Kidney (tissue), 13 donors: ENCODE measurements at regions not wholly inside any gene's neighbourhood (a gene's known extent, or its start where the extent isn't known, plus 50 kb on each side); places are given as distances from the start of the nearest gene placed in this dataset.
"Not testable (repeated sequence)": the region's sequence is repeated elsewhere in the genome, so short reads cannot be mapped to it uniquely, and the experiment has no call there.

ENCODE experiments used
- DNase-seq, 5 donors: peaks; one replicate each; pipeline ENCODE4 v3.0.0-alpha.2; 2013 to 2020
- FAIRE-seq: peaks from 2 replicates; lab custom pipeline; 2012; peaks lifted over from hg19 to GRCh38; lab: Jason Lieb, UNC
- H3K27ac ChIP-seq, 2 donors: one replicate each; pipeline ENCODE4 v1.7.0; 2013; ENCODE audit warnings: low read depth in 2 of 2, low read length in 2 of 2, inconsistent platforms in 1 of 2
- H3K27me3 ChIP-seq: one replicate; pipeline ENCODE4 v1.7.1; 2013; ENCODE audit warnings: low read length, inconsistent platforms; ENCODE audit not compliant: control insufficient read depth, insufficient read depth
- H3K36me3 ChIP-seq, 3 donors: one replicate each; pipeline versions ENCODE4 v1.7.0 to v1.7.1; 2013; ENCODE audit warnings: low read length in 3 of 3, control low read depth in 1 of 3, inconsistent platforms in 1 of 3; ENCODE audit not compliant: insufficient read depth in 3 of 3, control insufficient read depth in 2 of 3
- H3K4me1 ChIP-seq, 3 donors: one replicate each; pipeline versions ENCODE4 v1.7.0 to v1.7.1; 2013; ENCODE audit warnings: low read length in 3 of 3, inconsistent platforms in 1 of 3, low read depth in 1 of 3; ENCODE audit not compliant: control insufficient read depth in 2 of 3, insufficient read depth in 2 of 3
- H3K4me3 ChIP-seq, 3 donors: one replicate each; pipeline versions ENCODE4 v1.7.0 to v1.8.1; 2013; ENCODE audit warnings: low read length in 3 of 3, control low read depth in 1 of 3, inconsistent platforms in 1 of 3
- H3K9ac ChIP-seq, 3 donors: one replicate each; pipeline versions ENCODE4 v1.7.0 to v1.7.1; 2013; ENCODE audit warnings: low read length in 3 of 3, control low read depth in 1 of 3, inconsistent platforms in 1 of 3
- H3K9me3 ChIP-seq, 3 donors: one replicate each; pipeline versions ENCODE4 v1.7.0 to v1.7.1; 2013; ENCODE audit warnings: low read length in 3 of 3, control low read depth in 1 of 3, inconsistent platforms in 1 of 3; ENCODE audit not compliant: control insufficient read depth in 2 of 3, insufficient read depth in 1 of 3
- intact Hi-C: fragments of 100-400 bp; cut with DNase I; formaldehyde crosslinking; loops from one replicate; pipeline ENCODE4 v1.11.1; 2022
- TF ChIP-seq, protein P1 (sequence below): IDR thresholded peaks from 3 replicates; pipeline ENCODE4 v1.5.1; 2012; ENCODE audit warnings: mild to moderate bottlenecking, moderate library complexity, borderline replicate concordance; ENCODE audit not compliant: insufficient read depth; ENCODE audit errors: extremely low read depth
- donor health status: control.
- donor health status: control.
- donor health status: control.
- donor health status: control.
- donor health status: control.
- donor health status: DM: yes; HTN: yes; CAD: no.
- donor health status: Normal renal cell carcinoma (clear cell type).

GRCh38 chrX:26783512-26784225, 567.7 kb downstream of the MAGEB5 start:
- no peak overlapping the region for H3K9ac ChIP-seq
- no peaks in the 10 kb centered on the region for H3K9me3 ChIP-seq
- intact Hi-C loops = no loop called here
- H3K27me3 ChIP-seq = no peaks in the 10 kb centered on the region
- no peak overlapping the region for H3K27ac ChIP-seq
- no peaks in the 10 kb centered on the region for H3K36me3 ChIP-seq
- FAIRE-seq (no peak), DNase-seq (peak in 4 of 5 donors; percentile 23 to 68 (median 36))
- TF ChIP-seq, protein P1, sequence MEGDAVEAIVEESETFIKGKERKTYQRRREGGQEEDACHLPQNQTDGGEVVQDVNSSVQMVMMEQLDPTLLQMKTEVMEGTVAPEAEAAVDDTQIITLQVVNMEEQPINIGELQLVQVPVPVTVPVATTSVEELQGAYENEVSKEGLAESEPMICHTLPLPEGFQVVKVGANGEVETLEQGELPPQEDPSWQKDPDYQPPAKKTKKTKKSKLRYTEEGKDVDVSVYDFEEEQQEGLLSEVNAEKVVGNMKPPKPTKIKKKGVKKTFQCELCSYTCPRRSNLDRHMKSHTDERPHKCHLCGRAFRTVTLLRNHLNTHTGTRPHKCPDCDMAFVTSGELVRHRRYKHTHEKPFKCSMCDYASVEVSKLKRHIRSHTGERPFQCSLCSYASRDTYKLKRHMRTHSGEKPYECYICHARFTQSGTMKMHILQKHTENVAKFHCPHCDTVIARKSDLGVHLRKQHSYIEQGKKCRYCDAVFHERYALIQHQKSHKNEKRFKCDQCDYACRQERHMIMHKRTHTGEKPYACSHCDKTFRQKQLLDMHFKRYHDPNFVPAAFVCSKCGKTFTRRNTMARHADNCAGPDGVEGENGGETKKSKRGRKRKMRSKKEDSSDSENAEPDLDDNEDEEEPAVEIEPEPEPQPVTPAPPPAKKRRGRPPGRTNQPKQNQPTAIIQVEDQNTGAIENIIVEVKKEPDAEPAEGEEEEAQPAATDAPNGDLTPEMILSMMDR = no peak
- H3K4me3 ChIP-seq = no peak overlapping the region
- no peaks in the 10 kb centered on the region for H3K4me1 ChIP-seq

GRCh38 chrX:26778320-26778888, 562.4 kb downstream of the MAGEB5 start:
- FAIRE-seq = no peak
- intact Hi-C loops = no loop called here
- H3K4me1 ChIP-seq = no peaks in the 10 kb centered on the region

GRCh38 chrX:26762253-26762652, 546.3 kb downstream of the MAGEB5 start:
- FAIRE-seq = no peak

More at GRCh38 chrX:26778320-26778888, 562.4 kb downstream of the MAGEB5 start:
- no peak for DNase-seq
- H3K4me3 ChIP-seq = no peak overlapping the region
- TF ChIP-seq, protein P1 = no peak
- no peak overlapping the region for H3K9ac ChIP-seq
- H3K9me3 ChIP-seq = no peaks in the 10 kb centered on the region
- no peak overlapping the region for H3K27ac ChIP-seq
- H3K27me3 ChIP-seq = no peaks in the 10 kb centered on the region
- no peaks in the 10 kb centered on the region for H3K36me3 ChIP-seq

DNA sequence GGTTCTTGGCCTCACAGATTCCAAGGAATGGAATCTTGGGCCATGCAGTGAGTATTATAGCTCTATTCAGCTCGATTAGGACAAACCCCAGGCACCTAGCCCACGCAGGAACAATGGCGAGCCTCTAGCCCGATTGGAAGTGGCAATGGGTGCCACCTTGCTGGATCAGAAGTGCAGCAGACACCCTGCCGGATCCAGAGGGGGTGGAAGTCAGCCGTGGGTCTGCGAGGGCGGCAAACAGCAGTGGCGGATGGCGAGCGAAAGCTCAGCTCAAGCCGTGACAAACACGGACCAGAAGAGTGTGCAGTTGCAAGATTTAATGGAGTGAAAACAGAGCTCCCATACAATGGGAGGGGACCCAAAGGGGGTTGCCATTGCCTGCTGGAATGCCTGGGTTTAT, 539.8 kb downstream of the MAGEB5 start:
- H3K4me3 ChIP-seq, H3K4me1 ChIP-seq, H3K27me3 ChIP-seq, H3K9ac ChIP-seq, FAIRE-seq, H3K27ac ChIP-seq, H3K36me3 ChIP-seq, H3K9me3 ChIP-seq, intact Hi-C loops: not testable (repeated sequence)
- DNase-seq = peak in 1 of 5 donors; percentile 66

More at GRCh38 chrX:26762253-26762652, 546.3 kb downstream of the MAGEB5 start:
- intact Hi-C loops = no loop called here
- H3K36me3 ChIP-seq = no peaks in the 10 kb centered on the region
- no peak overlapping the region for H3K4me3 ChIP-seq
- no peak overlapping the region for H3K27ac ChIP-seq
- no peaks in the 10 kb centered on the region for H3K9me3 ChIP-seq
- TF ChIP-seq, protein P1 = no peak
- no peak overlapping the region for H3K9ac ChIP-seq
- no peak for DNase-seq
- H3K27me3 ChIP-seq = no peaks in the 10 kb centered on the region
- no peaks in the 10 kb centered on the region for H3K4me1 ChIP-seq
